Activated T-cell treated with anti-CD3 and anti-CD28 coated beads, Interleukin-2, amount 50 U/mL, for 24 hours (primary cell): ENCODE measurements at regions not wholly inside any gene's neighbourhood (a gene's known extent, or its start where the extent isn't known, plus 50 kb on each side); places are given as distances from the start of the nearest gene placed in this dataset.
"Not testable (repeated sequence)": the region's sequence is repeated elsewhere in the genome, so short reads cannot be mapped to it uniquely, and the experiment has no call there.

ENCODE experiments used
- DNase-seq: peaks from one replicate; pipeline ENCODE4 v3.0.0-alpha.2; 2020
- H3K27ac Mint-ChIP-seq: 2 replicates; pipeline ENCODE4 v1.8.0; 2020; ENCODE audit warnings: mild to moderate bottlenecking, mixed read lengths
- H3K27me3 Mint-ChIP-seq: 2 replicates; pipeline ENCODE4 v1.8.0; 2020; ENCODE audit warnings: mixed read lengths
- H3K36me3 Mint-ChIP-seq: 2 replicates; pipeline ENCODE4 v1.8.0; 2020; ENCODE audit warnings: low read depth, mixed read lengths
- H3K4me1 Mint-ChIP-seq: 2 replicates; pipeline ENCODE4 v1.8.0; 2020; ENCODE audit warnings: low read depth, mixed read lengths
- H3K4me3 Mint-ChIP-seq: 2 replicates; pipeline ENCODE4 v1.8.0; 2020; ENCODE audit warnings: mild to moderate bottlenecking, moderate library complexity, mixed read lengths
- H3K9me3 Mint-ChIP-seq: 2 replicates; pipeline ENCODE4 v1.8.0; 2020; ENCODE audit warnings: mixed read lengths

DNA sequence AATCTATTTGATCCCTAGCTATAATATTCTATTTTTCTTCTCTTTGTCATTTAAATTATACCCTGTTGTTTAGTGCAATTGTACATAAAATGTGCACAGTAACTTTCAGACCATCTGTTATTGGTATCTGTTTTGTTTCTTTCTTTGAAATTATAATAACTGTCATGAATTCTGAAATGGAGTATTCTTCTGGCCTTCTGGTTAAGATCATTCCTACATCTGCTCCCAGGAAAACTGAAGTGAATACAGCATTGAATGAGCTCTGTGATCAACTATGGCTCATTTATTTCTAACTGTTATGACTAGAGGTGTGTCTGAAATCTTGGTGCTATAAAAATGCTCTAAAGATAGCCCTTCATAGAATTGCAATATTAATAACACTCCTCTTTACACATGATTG is 788.4 kb upstream of the TMEFF2 start:
- no peaks in the 10 kb centered on the region for H3K4me1 Mint-ChIP-seq
- H3K36me3 Mint-ChIP-seq, result no peaks in the 10 kb centered on the region
- H3K9me3 Mint-ChIP-seq, result peaks cover 3% of the 10 kb centered on the region
- DNase-seq, result no peak
- no peak overlapping the region for H3K27ac Mint-ChIP-seq
- no peaks in the 10 kb centered on the region for H3K27me3 Mint-ChIP-seq
- no peak overlapping the region for H3K4me3 Mint-ChIP-seq

DNA sequence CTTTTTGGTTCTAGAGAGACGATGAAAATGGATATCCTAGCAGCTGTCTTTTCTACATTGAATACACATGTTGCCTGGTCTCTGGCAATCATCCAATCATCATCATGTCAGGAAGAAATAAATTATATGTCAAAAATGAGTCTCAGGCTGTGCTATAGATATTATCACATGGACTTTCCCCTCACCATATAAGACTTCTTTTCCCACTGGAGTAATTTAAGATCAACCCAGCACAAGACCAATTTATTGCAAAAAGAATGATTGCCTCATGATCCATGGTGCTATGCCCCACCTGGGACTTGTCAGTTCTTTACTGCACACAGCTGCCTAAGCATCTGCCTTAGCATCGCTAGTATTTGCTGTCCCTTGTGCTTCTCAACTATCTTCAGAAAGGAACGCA is 783.7 kb upstream of the TMEFF2 start:
- no peak overlapping the region for H3K4me3 Mint-ChIP-seq
- no peak for DNase-seq
- no peaks in the 10 kb centered on the region for H3K4me1 Mint-ChIP-seq
- H3K27me3 Mint-ChIP-seq, result no peaks in the 10 kb centered on the region
- no peaks in the 10 kb centered on the region for H3K9me3 Mint-ChIP-seq
- H3K36me3 Mint-ChIP-seq, result no peaks in the 10 kb centered on the region
- H3K27ac Mint-ChIP-seq, result no peak overlapping the region

DNA sequence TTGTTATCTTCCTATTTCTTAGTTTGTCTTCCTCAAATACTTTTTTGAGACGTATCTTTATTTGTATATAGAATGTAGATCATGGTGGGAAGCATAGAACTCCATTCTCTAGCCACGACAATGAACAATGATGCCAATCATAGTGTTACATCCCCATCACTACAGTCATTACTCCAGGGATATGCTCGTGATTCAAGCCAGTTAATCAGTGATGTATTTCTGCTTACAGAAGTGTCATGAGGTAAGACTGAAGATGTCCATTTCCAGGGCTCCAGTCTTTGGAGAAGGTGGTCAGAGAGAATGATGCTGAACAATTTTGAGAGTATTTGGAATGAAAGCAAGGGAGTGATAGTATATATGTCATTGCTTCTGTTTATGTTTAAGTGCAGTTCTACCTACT is 777.2 kb upstream of the TMEFF2 start:
- Mint-ChIP-seq H3K9me3 (no peaks in the 10 kb centered on the region), H3K4me1 (no peaks in the 10 kb centered on the region), H3K4me3 (no peak overlapping the region), H3K27me3 (no peaks in the 10 kb centered on the region), H3K27ac (no peak overlapping the region), H3K36me3 (no peaks in the 10 kb centered on the region)
- no peak for DNase-seq

- Mint-ChIP-seq H3K36me3 (no peaks in the 10 kb centered on the region), H3K4me3 (no peak overlapping the region), H3K4me1 (no peaks in the 10 kb centered on the region), H3K27me3 (no peaks in the 10 kb centered on the region), H3K9me3 (no peaks in the 10 kb centered on the region), H3K27ac (no peak overlapping the region)
- no peak for DNase-seq
Observed at GRCh38 chr2:192969055-192969454, 774.3 kb upstream of the TMEFF2 start.

GRCh38 chr2:192960945-192961344 is 766.2 kb upstream of the TMEFF2 start:
- H3K4me1 Mint-ChIP-seq, result no peaks in the 10 kb centered on the region
- no peak for DNase-seq
- no peaks in the 10 kb centered on the region for H3K27me3 Mint-ChIP-seq
- no peak overlapping the region for H3K4me3 Mint-ChIP-seq
- no peaks in the 10 kb centered on the region for H3K9me3 Mint-ChIP-seq
- no peaks in the 10 kb centered on the region for H3K36me3 Mint-ChIP-seq
- H3K27ac Mint-ChIP-seq, result no peak overlapping the region

DNA sequence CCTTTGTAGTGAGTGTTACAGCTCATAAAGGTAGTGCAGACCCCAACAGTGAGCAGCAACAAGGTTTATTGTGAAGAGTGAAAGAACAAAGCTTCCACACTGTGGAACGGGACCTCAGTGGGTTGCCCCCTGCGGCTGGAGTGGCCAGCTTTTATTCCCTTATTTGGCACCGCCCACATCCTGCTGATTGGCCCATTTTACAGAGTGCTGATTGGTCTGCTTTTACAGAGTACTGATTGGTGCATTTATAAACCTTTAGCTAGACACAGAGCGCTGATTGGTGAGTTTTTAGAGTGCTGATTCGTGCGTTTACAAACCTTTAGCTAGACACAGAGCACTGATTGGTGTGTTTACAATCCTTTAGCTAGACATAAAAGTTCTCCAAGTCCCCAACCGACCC is 763.9 kb upstream of the TMEFF2 start:
- DNase-seq, H3K36me3 Mint-ChIP-seq, H3K9me3 Mint-ChIP-seq, H3K4me1 Mint-ChIP-seq, H3K27me3 Mint-ChIP-seq, H3K27ac Mint-ChIP-seq, H3K4me3 Mint-ChIP-seq: not testable (repeated sequence)

- no peak overlapping the region for H3K4me3 Mint-ChIP-seq
- H3K27ac Mint-ChIP-seq, result no peak overlapping the region
- H3K9me3 Mint-ChIP-seq, result no peaks in the 10 kb centered on the region
Observed at GRCh38 chr2:192957425-192957824, 762.7 kb upstream of the TMEFF2 start.

GRCh38 chr2:192953116-192953515 is 758.4 kb upstream of the TMEFF2 start:
- Mint-ChIP-seq H3K27me3 (no peaks in the 10 kb centered on the region), H3K36me3 (no peaks in the 10 kb centered on the region), H3K4me3 (no peak overlapping the region), H3K4me1 (no peaks in the 10 kb centered on the region), H3K9me3 (no peaks in the 10 kb centered on the region), H3K27ac (no peak overlapping the region)
- no peak for DNase-seq

More at GRCh38 chr2:192957425-192957824, 762.7 kb upstream of the TMEFF2 start:
- Mint-ChIP-seq H3K4me1 (no peaks in the 10 kb centered on the region), H3K27me3 (no peaks in the 10 kb centered on the region), H3K36me3 (no peaks in the 10 kb centered on the region)
- DNase-seq, result no peak

- Mint-ChIP-seq H3K27ac (no peak overlapping the region), H3K27me3 (no peaks in the 10 kb centered on the region), H3K4me1 (no peaks in the 10 kb centered on the region), H3K36me3 (no peaks in the 10 kb centered on the region), H3K9me3 (no peaks in the 10 kb centered on the region), H3K4me3 (no peak overlapping the region)
- DNase-seq, result no peak
Observed at GRCh38 chr2:192952245-192952644, 757.5 kb upstream of the TMEFF2 start.

DNA sequence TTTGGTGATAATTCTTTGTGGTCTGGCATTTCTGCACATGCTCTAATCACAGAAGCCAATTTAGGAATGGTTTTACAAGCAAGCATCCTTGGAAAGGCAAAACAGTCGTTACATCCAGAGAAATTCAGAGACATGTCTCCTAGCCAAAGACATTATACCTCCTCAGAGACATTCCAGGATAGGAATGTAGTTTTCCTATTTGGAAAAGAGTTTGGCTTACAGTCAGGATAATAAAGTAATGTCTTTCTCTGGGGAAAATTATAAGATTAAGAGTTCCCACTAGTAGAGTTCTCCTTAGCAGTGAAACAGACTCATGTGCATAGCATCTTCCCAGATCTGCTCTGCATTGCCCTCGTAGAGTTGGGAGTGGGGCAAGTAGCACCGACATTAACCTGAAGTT is 753.6 kb upstream of the TMEFF2 start:
- DNase-seq, result no peak
- H3K27me3 Mint-ChIP-seq, result no peaks in the 10 kb centered on the region
- no peaks in the 10 kb centered on the region for H3K4me1 Mint-ChIP-seq
- no peak overlapping the region for H3K27ac Mint-ChIP-seq
- no peaks in the 10 kb centered on the region for H3K36me3 Mint-ChIP-seq
- H3K4me3 Mint-ChIP-seq, result no peak overlapping the region
- peaks cover 2% of the 10 kb centered on the region for H3K9me3 Mint-ChIP-seq

- H3K9me3 Mint-ChIP-seq, result peaks cover 2% of the 10 kb centered on the region
- H3K27me3 Mint-ChIP-seq, result no peaks in the 10 kb centered on the region
- no peak for DNase-seq
- no peaks in the 10 kb centered on the region for H3K4me1 Mint-ChIP-seq
- no peak overlapping the region for H3K27ac Mint-ChIP-seq
- no peaks in the 10 kb centered on the region for H3K36me3 Mint-ChIP-seq
- H3K4me3 Mint-ChIP-seq, result no peak overlapping the region
Observed at GRCh38 chr2:192947352-192947751, 752.6 kb upstream of the TMEFF2 start.

DNA sequence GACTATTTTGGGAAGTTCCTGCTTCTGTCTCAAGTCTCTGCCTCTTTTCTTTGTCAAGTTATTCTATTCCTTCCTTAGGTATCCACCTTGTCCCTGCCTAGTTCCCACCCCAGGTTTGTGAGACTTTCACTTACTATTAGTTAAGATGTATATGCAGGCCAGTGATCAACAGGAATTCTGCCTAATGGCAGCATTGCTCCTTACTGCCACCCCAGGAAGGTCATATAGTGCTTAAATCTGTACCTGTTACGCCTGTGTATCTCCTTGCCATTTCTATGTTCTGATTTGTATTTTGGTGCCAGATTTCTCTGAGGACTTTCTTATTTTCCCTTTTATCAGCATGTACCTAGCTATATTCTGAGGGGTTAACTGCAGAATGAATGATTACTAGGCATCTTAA is 746.0 kb upstream of the TMEFF2 start:
- Mint-ChIP-seq H3K36me3 (no peaks in the 10 kb centered on the region), H3K4me3 (no peak overlapping the region), H3K27me3 (no peaks in the 10 kb centered on the region), H3K9me3 (peaks cover 4% of the 10 kb centered on the region), H3K4me1 (no peaks in the 10 kb centered on the region), H3K27ac (no peak overlapping the region)
- no peak for DNase-seq

DNA sequence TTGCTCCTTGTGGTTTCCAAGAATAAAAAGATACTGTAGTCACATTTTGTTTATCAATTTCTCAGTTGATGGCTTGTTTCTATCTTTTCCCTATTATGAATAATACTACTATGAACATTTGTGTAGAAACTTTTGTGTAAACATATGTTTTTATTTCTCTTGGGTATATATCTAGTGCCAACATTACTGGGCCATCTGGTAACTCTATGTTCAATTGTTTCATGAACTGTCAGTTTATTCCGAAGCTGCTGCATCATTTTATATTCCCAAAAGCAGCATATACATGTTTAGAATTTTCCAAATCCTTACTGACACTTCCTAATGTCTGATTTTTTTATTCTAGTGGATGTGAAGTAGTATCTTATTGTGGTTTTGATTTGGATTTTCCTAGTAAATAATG is 737.6 kb upstream of the TMEFF2 start:
- H3K4me1 Mint-ChIP-seq, result no peaks in the 10 kb centered on the region
- H3K27me3 Mint-ChIP-seq, result no peaks in the 10 kb centered on the region
- H3K4me3 Mint-ChIP-seq, result no peak overlapping the region
- H3K27ac Mint-ChIP-seq, result no peak overlapping the region
- no peak for DNase-seq
- H3K9me3 Mint-ChIP-seq, result no peaks in the 10 kb centered on the region
- no peaks in the 10 kb centered on the region for H3K36me3 Mint-ChIP-seq

- not testable (repeated sequence) for H3K4me1 Mint-ChIP-seq
Observed at GRCh38 chr2:192921631-192922030, 726.9 kb upstream of the TMEFF2 start.

DNA sequence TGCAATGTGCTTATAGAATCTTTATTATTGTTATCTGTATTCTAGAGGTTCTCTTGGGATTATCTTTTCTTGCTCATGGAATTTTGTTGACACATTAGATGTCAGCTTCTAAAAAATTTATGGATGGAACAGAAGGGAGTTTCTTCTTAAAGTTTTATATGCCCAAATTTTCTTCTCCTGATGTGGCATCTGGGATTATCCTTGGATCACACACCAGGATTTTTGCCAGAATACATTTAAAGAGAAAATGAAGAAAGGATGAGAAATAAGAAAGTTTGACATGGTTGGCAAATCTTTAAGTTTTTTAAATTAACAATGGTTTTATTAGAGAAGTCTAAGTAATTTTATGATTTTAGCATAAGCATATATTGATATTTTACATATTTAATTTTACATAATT is 706.7 kb upstream of the TMEFF2 start:
- H3K9me3 Mint-ChIP-seq, result peaks cover 4% of the 10 kb centered on the region
- H3K27ac Mint-ChIP-seq, result no peak overlapping the region
- no peak overlapping the region for H3K4me3 Mint-ChIP-seq
- no peak for DNase-seq
- no peaks in the 10 kb centered on the region for H3K27me3 Mint-ChIP-seq
- H3K4me1 Mint-ChIP-seq, result no peaks in the 10 kb centered on the region
- H3K36me3 Mint-ChIP-seq, result no peaks in the 10 kb centered on the region

More at GRCh38 chr2:192921631-192922030, 726.9 kb upstream of the TMEFF2 start:
- not testable (repeated sequence) for H3K4me3 Mint-ChIP-seq, H3K27me3 Mint-ChIP-seq, DNase-seq, H3K9me3 Mint-ChIP-seq, H3K27ac Mint-ChIP-seq, H3K36me3 Mint-ChIP-seq

DNA sequence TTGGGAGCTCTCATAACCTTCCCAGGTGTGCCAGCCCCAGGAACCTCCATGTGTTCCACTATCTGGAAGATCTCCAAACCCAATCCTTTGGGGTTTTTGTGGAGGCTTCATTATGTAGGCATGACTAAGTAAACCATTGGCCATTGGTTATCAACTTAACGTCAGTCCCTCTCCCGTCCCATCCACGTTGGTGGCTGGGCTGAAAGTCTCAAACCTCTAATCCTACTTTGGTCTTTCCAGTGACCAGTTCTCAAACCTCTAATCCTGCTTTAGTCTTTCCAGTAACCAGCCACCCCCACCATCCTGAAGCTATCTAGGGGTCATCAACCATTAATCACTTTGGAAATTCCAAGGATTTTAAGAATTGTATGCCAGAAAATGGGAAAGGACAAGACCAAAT is 704.7 kb upstream of the TMEFF2 start:
- no peaks in the 10 kb centered on the region for H3K4me1 Mint-ChIP-seq
- H3K9me3 Mint-ChIP-seq, result peaks cover 3% of the 10 kb centered on the region
- no peak overlapping the region for H3K4me3 Mint-ChIP-seq
- no peak overlapping the region for H3K27ac Mint-ChIP-seq
- H3K27me3 Mint-ChIP-seq, result no peaks in the 10 kb centered on the region
- DNase-seq, result no peak
- H3K36me3 Mint-ChIP-seq, result no peaks in the 10 kb centered on the region
